HuH-7.5 (cell line): ENCODE measurements at regions not wholly inside any gene's neighbourhood (a gene's known extent, or its start where the extent isn't known, plus 50 kb on each side); places are given as distances from the start of the nearest gene placed in this dataset.
A peak's percentile ranks its signal among the peaks of the same experiment; 100 is the strongest.

Experiments
- DNase-seq: peaks from one replicate; pipeline ENCODE4 v3.0.0; 2011; ENCODE audit warnings: low spot score

- no peak for DNase-seq
Observed at GRCh38 chr2:220660277-220661145, 911.6 kb downstream of the EPHA4 start.

DNA sequence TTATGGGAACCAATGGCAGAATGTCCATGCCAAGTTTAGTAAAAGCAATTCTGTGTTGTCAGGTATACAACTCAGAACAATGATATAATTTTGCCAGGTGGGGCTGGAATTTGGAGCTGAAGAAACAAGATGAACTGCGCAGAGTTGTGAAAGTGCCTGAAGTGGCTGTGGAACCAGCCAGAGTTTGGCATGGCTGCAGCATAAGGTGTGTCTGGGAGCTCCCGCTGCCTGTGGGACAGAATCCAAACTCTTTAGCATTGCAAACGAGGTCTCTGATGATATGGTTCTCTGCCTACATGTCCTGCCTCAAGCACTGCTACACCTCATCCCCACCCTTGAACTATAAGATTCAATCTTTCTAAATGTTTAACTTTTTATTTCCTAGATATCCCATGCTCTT lies 909.7 kb downstream of the EPHA4 start:
- DNase-seq, result no peak

DNA sequence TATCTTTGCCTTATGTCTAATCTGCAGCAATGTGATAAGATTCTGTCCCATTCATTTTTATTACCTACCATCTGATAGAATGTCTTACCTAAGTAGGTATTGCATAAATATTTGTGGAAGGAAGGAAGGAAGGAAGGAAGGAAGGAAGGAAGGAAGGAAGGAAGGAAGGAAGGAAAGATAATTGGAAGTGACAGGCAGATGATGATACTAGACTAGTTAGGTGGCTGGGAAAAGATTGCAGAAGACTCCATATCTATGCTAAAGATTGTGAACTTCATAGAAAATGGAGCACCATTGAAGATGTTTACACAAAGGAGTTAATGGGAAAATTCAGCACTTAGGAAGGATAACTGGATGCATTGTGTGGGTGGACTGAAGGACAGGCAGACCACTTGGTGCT lies 909.0 kb downstream of the EPHA4 start:
- no peak for DNase-seq

DNA sequence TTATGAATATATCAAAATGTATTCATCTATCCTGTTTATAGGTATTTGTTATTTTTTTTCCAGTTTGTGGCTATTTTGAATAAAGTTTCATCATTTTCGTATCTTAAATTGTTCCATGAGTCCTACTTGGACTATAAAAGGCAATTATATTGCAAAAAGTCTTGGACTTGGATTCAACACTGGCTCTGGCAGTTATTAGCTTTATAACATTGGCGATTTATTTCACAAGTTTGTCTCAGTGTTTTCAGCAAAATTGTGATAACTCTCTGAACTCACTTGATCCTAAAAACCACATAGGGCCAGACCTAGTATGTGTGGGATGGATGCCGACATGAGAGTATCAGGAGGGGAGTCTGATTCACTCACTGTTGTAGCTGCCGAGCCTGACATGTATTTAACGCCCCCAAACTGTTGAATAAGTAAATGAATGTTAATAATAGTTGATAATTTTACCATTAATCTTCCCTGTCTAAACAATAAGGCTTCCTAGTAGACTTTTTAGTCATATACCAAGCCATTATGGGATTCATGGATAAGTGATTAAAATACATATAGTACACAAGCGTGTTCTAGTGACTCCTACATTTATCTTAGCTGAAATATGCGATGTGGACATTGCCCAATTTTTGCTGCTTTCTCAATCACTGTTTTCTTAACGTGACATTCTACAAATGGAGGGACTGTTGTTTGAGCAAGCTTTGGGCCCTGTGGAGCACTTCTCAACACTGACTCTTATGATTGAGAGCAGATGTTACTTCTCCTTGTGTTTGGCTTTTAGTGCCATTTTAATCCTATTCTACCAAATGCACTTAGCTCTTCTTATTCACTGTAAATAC lies 907.6 kb downstream of the EPHA4 start:
- DNase-seq, result no peak

- no peak for DNase-seq
Observed at GRCh38 chr2:220665108-220665471, 907.0 kb downstream of the EPHA4 start.

DNA sequence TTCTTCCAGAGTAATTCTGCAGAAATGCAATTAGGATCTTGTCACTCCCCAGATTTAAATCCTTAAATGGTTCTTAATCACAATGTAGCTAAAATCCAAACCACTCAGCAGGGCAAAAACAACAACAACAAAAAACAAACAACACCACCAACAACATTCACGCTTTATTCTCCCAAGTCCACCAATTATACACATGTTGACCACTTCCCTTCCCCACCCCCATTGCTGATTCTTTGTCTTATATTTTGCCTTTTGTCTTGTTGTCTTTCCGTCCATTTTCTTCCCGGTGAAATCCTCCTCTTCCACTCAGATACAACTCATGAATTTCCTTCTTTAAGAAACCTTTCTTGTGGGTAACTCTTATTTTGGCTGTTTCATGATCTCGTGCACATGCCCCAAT lies 902.8 kb downstream of the EPHA4 start:
- DNase-seq, result no peak

DNA sequence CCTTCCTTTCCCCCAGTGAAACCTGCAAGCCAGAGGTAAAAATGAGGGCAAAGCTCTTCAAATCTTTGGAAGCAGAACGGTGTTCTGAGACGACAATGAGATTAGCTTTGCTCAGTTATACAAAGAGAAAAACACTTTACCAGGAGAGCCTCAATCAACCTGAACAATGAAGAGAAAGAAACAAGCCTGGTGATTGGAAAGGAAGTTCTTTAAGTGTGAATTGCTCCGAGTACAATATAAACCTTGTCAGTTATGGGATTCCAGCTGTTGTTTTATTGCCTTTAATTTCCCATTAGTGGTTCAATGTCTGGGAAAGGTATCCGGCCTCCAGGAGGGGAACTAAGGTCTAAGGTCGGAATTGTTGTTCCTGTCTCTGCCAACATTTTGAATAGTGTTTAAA lies 901.6 kb downstream of the EPHA4 start:
- DNase-seq, result no peak

DNA sequence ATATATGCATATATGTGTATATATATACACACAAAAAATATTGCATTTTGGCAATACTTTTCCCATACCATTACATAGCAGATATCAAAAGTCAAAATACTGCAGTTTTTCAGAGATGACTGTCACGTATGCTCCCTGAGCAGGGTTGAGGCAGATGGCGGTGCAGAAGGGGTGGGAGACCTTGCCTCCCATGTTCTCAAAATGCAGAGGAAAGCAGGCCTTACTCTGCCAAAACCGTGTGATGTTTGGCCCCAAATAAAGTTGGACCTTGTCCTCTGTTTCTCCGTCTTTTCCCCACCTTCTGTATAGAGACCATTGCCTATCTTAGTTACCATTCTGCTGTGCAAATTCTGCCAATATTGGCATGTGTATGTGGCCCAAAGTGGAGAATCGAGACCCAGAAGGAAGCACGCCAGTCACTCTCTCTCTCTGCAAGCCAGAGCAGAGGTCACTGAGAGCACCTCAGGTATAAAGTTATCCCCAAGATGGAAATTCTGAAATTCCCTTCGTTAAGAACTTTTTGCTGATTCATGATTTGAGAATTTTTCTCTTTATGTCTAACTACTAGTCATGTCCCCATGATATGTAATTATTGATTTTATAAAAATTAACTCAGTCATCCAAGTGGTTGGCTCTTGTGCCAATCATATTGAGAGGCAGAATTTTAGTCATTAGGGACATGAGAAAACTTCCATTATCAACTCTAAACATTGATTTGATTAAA lies 898.8 kb downstream of the EPHA4 start:
- DNase-seq, result no peak

DNA sequence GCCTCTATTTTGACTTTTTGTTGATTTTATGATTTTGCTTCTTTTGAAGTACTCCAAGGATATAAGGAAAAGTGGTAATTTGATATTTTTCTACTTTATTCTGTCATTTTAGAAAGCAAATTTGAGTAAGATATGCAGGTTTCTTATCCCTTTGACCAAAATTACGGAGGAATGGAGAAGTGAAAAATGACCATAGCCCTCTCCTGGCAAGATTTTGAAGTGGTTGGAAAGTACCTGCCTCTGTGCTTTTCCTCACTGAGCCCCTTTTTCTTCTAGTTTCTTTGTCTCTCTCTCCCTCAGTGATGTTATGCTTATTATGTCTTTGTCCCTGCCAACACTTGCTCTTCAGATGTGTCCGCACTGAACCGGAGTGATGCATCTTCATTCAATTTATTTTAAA lies 898.1 kb downstream of the EPHA4 start:
- DNase-seq, result no peak

- no peak for DNase-seq
Observed at GRCh38 chr2:220676695-220677094, 895.4 kb downstream of the EPHA4 start.

DNA sequence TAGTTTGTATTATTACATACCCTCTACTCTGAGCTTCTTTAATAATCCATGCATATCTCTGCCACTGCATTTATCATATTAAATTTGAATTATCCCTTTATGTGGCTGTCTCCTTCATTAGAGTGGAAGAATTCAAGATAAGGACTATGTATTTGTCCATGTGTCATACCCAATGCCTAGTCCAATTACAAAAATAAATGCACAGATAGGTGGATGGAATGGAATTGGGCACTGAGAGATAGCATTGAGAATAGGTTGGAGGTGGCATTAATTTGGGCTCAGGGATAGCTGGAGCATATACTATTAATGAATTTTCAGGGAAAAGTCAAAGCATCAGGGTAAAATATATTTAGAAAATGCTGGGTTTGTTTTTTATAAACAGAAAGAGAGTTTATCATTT lies 893.2 kb downstream of the EPHA4 start:
- no peak for DNase-seq

- DNase-seq, result no peak
Observed at GRCh38 chr2:220682616-220683015, 889.5 kb downstream of the EPHA4 start.

- DNase-seq, result no peak
Observed at GRCh38 chr2:220684099-220684498, 888.0 kb downstream of the EPHA4 start.

GRCh38 chr2:220687231-220687843 lies 884.8 kb downstream of the EPHA4 start:
- DNase-seq, result peak; percentile 5

DNA sequence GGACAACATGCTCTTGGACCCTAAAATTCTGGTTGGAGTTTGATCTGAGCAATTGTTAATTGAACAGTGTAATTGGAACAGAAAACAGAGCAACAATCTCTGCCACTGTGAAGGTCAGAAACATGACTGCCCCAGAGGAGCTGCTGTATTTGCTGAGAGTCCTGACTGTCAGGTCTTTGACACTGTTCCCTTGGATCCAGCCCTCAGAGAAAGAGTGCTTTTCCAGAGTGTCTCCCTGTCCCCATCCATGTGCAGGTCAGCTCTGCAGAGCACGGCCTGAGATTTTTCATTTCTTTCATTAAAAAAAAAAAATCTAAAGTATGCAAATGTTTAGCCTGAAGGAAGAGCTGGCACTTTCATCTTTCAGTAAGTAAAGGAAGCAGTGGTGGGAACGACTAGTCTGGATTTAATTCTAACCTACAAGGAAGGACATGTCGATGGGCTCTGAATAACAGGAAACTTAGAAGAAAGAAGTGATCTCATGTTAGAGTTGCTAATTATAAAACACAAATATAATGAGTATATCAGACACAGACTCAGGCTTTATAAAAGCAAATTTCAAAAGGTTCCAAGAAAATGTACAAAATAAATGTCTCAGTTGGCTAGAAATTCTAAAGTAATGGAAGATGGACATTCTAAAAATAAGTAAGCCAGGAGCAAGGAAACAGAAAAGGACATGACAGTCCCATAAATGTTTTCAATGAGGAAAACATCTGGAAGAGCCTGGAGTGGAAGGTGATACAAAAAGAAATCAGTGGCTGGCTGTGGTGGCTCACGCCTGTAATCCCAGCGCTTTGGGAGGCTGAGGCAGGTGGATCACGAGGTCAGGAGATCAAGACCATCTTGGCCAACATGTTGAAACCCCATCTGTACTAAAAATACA lies 876.5 kb downstream of the EPHA4 start:
- no peak for DNase-seq

- no peak for DNase-seq
Observed at GRCh38 chr2:220696280-220696669, 875.8 kb downstream of the EPHA4 start.

DNA sequence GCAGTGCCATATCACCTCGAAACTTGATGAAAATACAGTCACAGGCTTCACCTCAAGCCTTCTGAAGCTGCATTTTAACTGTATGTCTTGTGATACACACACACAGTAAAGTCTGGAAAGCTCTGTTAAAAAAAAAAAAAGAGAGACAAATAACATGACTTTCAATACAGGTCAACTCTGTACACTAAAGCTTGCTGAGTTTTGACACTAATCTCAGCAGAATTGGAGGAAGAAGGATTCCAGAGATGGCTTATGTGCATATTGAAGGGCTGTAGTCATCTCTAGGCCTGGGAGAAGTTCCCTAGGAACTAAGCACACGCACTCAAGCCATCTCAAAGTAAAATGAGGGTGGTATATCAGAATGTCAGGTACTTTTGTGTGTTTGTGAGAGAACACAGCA lies 875.1 kb downstream of the EPHA4 start:
- no peak for DNase-seq

DNA sequence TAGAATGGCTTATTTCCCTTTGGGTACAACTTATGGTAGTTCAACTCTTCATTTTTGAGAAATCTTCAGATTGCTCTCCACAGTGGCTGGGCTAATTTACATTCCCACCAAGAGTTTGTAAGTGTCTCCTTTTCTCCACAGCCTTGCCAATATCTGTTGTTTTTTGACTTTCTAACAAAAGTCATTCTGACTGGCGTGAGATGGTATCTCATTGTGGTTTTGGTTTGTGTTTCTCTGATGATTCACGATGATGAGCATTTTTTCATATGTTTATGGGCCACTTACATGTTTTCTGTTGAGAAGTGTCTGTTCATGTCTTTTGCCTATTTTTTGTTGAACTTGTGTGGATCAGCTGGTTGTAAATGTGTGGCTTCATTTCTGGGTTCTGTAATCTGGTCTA lies 871.0 kb downstream of the EPHA4 start:
- DNase-seq, result no peak

- no peak for DNase-seq
Observed at GRCh38 chr2:220703279-220703678, 868.8 kb downstream of the EPHA4 start.

DNA sequence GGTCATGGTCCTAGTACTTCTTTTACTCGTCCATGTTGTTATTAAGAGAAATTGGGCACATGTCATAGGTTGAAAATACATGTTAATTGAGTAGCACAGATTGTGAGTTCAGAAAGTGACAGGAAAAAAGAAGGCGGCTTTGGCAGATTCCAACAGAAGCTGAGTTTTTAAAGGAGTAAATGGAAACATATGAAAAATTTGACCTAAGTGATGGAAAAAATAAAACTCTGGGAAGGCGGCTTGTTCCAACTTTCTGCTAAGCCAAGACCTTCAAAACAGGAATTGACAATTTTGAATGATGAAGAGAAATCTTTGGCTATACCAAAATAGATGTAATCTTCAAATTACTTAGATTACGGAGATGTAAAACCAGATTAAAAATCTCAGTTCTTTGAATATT lies 868.0 kb downstream of the EPHA4 start:
- DNase-seq, result no peak

DNA sequence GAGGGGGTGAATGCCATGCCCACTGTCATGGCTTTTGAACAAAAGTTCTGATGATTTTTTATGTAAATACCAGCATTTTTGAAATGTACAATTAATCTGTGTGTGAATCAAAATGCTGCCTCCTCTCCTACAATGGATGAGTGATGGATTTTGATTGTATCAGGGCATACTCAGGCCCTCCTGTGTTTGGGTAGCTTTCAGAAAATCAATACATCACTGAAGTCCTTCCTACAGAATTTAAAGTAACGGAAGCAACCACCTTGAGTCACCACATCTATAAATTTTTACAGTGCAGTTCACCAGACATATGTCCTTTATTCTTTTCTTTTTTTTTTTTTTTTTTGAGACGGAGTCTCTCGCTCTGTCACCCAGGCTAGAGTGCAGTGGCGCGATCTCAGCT lies 867.3 kb downstream of the EPHA4 start:
- DNase-seq, result no peak
